Activated T-helper 2 cell treated with anti-CD3 and anti-CD28 coated beads, Interferon-gamma antibody, Interleukin-2, Interleukin-4, amounts not matched to agents 10 μg/mL and 5 μg/mL and 100 μg/mL, durations not matched to agents 14 hours and 24 hours and 36 hours (primary cell): ENCODE measurements at regions not wholly inside any gene's neighbourhood (a gene's known extent, or its start where the extent isn't known, plus 50 kb on each side); places are given as distances from the start of the nearest gene placed in this dataset.

Experiments used
- DNase-seq: peaks from one replicate; pipeline ENCODE4 v3.0.0; 2021; ENCODE audit warnings: low spot score
- H3K27ac Mint-ChIP-seq: one replicate; pipeline ENCODE4 v1.8.0; 2021; ENCODE audit warnings: mixed read lengths
- H3K27me3 Mint-ChIP-seq: one replicate; pipeline ENCODE4 v1.8.0; 2021; ENCODE audit warnings: low read depth, mixed read lengths
- H3K36me3 Mint-ChIP-seq: one replicate; pipeline ENCODE4 v1.8.0; 2021; ENCODE audit warnings: low read depth, mixed read lengths
- H3K4me1 Mint-ChIP-seq: one replicate; pipeline ENCODE4 v1.8.0; 2021; ENCODE audit warnings: low read depth, mixed read lengths
- H3K4me3 Mint-ChIP-seq: one replicate; pipeline ENCODE4 v1.8.0; 2021; ENCODE audit warnings: low read depth, mild to moderate bottlenecking, moderate library complexity, mixed read lengths
- H3K9me3 Mint-ChIP-seq: one replicate; pipeline ENCODE4 v1.8.0; 2021; ENCODE audit warnings: mixed read lengths
- intact Hi-C: fragments of 100-400 bp; cut with micrococcal nuclease; formaldehyde crosslinking; loops from one replicate; pipeline ENCODE4 v1.15.1; 2023

DNA sequence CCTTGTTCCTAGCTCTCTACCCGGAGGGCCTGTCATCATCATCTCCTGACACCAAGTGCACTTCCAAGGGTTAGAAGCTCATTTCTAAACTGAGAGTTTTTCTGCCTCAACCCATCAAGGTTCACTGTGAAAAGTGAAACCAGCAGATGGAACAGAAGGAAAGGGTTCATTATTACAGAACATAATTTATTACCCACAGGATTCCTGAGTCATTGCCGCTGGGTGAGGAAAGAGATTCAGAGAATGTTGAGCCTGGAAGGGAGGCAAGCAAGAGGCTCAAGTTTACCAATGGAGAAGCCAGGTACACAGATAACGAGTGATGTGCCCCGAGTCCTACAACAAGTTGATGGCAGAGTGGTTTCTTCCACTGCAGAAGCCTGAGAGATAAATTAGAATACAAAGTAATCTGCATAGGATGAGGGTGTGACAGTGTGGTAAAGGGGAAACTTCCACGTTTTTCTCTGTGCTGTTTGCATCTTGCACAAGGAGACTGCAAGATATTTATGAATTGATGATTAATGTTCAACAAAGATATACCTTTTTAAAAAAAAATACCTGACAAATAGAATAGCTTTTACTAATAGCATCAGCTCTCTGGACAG, 80.5 kb upstream of the SETMAR start:
- H3K9me3 Mint-ChIP-seq, result no peaks in the 10 kb centered on the region

GRCh38 chr3:4223777-4224176, 79.4 kb upstream of the SETMAR start:
- Mint-ChIP-seq H3K27ac (no peak overlapping the region), H3K36me3 (no peaks in the 10 kb centered on the region), H3K4me3 (no peak overlapping the region), H3K9me3 (no peaks in the 10 kb centered on the region), H3K27me3 (no peaks in the 10 kb centered on the region), H3K4me1 (no peaks in the 10 kb centered on the region)
- intact Hi-C loops, result no loop called here
- no peak for DNase-seq

More for the DNA sequence above, 80.5 kb upstream of the SETMAR start:
- no peaks in the 10 kb centered on the region for H3K36me3 Mint-ChIP-seq
- H3K4me1 Mint-ChIP-seq, result no peaks in the 10 kb centered on the region
- H3K4me3 Mint-ChIP-seq, result no peak overlapping the region
- no peak for DNase-seq
- H3K27ac Mint-ChIP-seq, result no peak overlapping the region
- intact Hi-C loops, result no loop called here
- no peaks in the 10 kb centered on the region for H3K27me3 Mint-ChIP-seq

DNA sequence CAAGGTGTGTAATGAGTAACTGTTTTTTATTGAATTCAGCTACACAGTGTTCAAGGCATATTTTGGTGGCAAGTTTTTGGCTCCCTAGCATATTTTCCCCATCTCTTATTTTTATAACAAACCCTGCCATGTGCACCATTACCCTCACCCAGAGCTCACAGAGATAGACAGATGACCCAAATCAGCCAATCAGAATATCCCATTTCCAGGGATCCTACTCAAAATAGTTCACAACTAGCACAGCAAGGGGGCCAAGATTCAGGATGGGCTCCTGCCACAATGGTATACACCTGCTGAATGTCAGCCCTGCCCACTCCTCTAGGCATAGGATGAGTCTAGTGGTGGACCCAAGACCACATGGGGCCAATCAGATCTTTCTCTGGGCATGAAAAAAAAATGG, 78.8 kb upstream of the SETMAR start:
- no peaks in the 10 kb centered on the region for H3K36me3 Mint-ChIP-seq
- no peaks in the 10 kb centered on the region for H3K27me3 Mint-ChIP-seq

GRCh38 chr3:4225005-4225471, 78.1 kb upstream of the SETMAR start:
- Mint-ChIP-seq H3K27ac (no peak overlapping the region), H3K36me3 (no peaks in the 10 kb centered on the region), H3K4me3 (no peak overlapping the region), H3K27me3 (no peaks in the 10 kb centered on the region), H3K9me3 (no peaks in the 10 kb centered on the region), H3K4me1 (no peaks in the 10 kb centered on the region)
- no peak for DNase-seq
- intact Hi-C loops, result no loop called here

More for the DNA sequence above, 78.8 kb upstream of the SETMAR start:
- no peak for DNase-seq
- intact Hi-C loops, result no loop called here
- no peak overlapping the region for H3K4me3 Mint-ChIP-seq
- H3K4me1 Mint-ChIP-seq, result no peaks in the 10 kb centered on the region
- no peaks in the 10 kb centered on the region for H3K9me3 Mint-ChIP-seq
- H3K27ac Mint-ChIP-seq, result no peak overlapping the region

DNA sequence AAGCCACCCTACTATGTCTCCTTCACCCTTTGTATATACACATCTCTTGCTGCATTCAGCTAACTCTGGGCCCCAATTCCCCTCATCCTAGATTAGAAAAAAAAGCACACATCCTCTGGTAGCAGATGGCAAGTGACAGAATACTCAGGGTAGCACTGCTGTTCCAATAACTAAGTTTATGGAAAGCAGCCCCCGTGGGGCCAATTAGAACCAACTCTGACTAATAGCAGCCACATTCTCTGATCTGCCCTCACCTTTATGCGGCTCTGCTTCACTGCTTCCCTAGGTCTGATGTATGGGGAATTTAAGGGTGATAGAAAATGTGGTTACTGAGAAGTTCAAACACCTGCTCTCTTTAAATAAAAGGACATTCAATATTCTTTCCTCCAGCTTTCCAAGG, 74.9 kb upstream of the SETMAR start:
- H3K4me3 Mint-ChIP-seq, result no peak overlapping the region
- H3K4me1 Mint-ChIP-seq, result no peaks in the 10 kb centered on the region
- no peak overlapping the region for H3K27ac Mint-ChIP-seq
- no peaks in the 10 kb centered on the region for H3K27me3 Mint-ChIP-seq
- intact Hi-C loops, result no loop called here
- no peak for DNase-seq
- H3K9me3 Mint-ChIP-seq, result no peaks in the 10 kb centered on the region
- no peaks in the 10 kb centered on the region for H3K36me3 Mint-ChIP-seq

GRCh38 chr3:4231041-4231440, 72.1 kb upstream of the SETMAR start:
- Mint-ChIP-seq H3K9me3 (no peaks in the 10 kb centered on the region), H3K27ac (no peak overlapping the region), H3K4me3 (no peak overlapping the region), H3K36me3 (no peaks in the 10 kb centered on the region), H3K4me1 (no peaks in the 10 kb centered on the region), H3K27me3 (no peaks in the 10 kb centered on the region)
- intact Hi-C loops, result no loop called here
- DNase-seq, result no peak

DNA sequence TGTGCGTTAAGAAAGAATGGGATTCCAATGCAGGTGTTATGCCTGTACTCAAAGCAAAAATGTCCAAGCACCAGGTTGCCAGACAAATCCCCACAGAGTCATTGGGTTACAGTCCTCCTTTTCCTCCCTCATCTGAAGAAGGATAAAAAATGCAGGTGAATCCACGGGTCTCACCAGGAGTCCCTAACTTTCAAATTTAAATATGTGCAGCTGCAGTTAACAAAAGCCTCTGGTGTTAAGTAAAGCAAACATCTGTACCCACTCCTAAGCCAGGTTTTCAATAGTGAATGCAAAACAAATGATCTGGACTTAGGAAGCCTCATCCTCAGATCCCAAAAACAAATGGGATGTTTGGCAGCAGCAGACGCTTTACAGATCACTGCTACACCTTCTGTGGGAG, 70.4 kb upstream of the SETMAR start:
- no peaks in the 10 kb centered on the region for H3K27me3 Mint-ChIP-seq
- no peaks in the 10 kb centered on the region for H3K9me3 Mint-ChIP-seq
- no peak overlapping the region for H3K27ac Mint-ChIP-seq

GRCh38 chr3:4233488-4233887, 69.7 kb upstream of the SETMAR start:
- Mint-ChIP-seq H3K36me3 (no peaks in the 10 kb centered on the region), H3K27ac (no peak overlapping the region), H3K9me3 (no peaks in the 10 kb centered on the region), H3K4me1 (no peaks in the 10 kb centered on the region), H3K27me3 (no peaks in the 10 kb centered on the region), H3K4me3 (no peak overlapping the region)
- intact Hi-C loops, result no loop called here
- no peak for DNase-seq

More for the DNA sequence above, 70.4 kb upstream of the SETMAR start:
- intact Hi-C loops, result no loop called here
- Mint-ChIP-seq H3K36me3 (no peaks in the 10 kb centered on the region), H3K4me3 (no peak overlapping the region), H3K4me1 (no peaks in the 10 kb centered on the region)
- DNase-seq, result no peak

- Mint-ChIP-seq H3K4me1 (no peaks in the 10 kb centered on the region), H3K36me3 (no peaks in the 10 kb centered on the region), H3K4me3 (no peak overlapping the region), H3K9me3 (no peaks in the 10 kb centered on the region), H3K27me3 (no peaks in the 10 kb centered on the region), H3K27ac (no peak overlapping the region)
- DNase-seq, result no peak
- intact Hi-C loops, result no loop called here
These were observed 68.3 kb upstream of the SETMAR start for GRCh38 chr3:4234889-4235288.

DNA sequence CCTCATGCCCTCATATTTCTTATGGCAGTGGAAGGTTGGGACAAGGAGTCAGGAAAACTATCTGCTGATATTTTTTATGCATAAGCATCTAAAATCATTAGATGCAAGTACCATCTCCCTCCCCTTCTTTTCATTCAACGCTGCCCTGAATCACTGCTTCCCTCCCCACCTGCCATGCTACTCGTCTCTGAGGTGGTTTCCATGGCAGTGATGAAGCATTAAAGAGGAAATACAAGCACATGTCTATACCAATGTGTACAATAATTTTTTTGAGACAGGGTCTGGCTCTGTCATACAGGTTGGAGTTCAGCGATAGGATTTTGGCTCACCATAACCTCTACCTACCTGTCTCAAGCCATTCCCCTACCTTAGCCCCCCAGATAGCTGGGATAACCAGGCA, 67.5 kb upstream of the SETMAR start:
- Mint-ChIP-seq H3K4me3 (no peak overlapping the region), H3K4me1 (no peaks in the 10 kb centered on the region), H3K36me3 (no peaks in the 10 kb centered on the region), H3K9me3 (no peaks in the 10 kb centered on the region), H3K27me3 (no peaks in the 10 kb centered on the region), H3K27ac (no peak overlapping the region)
- DNase-seq, result no peak
- intact Hi-C loops, result no loop called here

- H3K36me3 Mint-ChIP-seq, result no peaks in the 10 kb centered on the region
- no peak overlapping the region for H3K4me3 Mint-ChIP-seq
- H3K9me3 Mint-ChIP-seq, result no peaks in the 10 kb centered on the region
- intact Hi-C loops, result no loop called here
- H3K27me3 Mint-ChIP-seq, result no peaks in the 10 kb centered on the region
- no peaks in the 10 kb centered on the region for H3K4me1 Mint-ChIP-seq
- no peak for DNase-seq
- H3K27ac Mint-ChIP-seq, result no peak overlapping the region
These were observed 61.5 kb upstream of the SETMAR start for GRCh38 chr3:4241595-4242170.

DNA sequence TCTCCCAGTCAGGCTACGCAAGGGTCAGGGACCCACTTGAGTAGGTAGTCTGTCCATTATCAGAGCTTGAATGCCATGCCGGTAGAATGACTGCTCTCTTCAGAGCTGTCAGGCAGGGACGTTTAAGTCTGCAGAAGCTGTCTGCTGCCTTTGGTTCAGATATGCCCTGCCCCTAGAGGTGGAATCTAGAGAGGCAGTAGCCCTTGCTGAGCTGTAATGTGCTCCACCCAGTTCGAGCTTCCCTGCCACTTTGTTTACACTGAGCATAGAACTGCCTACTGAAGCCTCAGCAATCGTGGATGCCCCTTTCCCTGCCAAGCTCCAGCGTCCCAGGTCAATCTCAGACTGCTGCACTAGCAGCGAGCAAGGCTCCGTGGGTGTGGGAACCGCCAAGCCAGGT, 57.5 kb upstream of the SETMAR start:
- Mint-ChIP-seq H3K4me3 (no peak overlapping the region), H3K4me1 (no peaks in the 10 kb centered on the region), H3K9me3 (no peaks in the 10 kb centered on the region), H3K27ac (no peak overlapping the region), H3K36me3 (no peaks in the 10 kb centered on the region), H3K27me3 (no peaks in the 10 kb centered on the region)
- DNase-seq, result no peak
- intact Hi-C loops, result no loop called here

DNA sequence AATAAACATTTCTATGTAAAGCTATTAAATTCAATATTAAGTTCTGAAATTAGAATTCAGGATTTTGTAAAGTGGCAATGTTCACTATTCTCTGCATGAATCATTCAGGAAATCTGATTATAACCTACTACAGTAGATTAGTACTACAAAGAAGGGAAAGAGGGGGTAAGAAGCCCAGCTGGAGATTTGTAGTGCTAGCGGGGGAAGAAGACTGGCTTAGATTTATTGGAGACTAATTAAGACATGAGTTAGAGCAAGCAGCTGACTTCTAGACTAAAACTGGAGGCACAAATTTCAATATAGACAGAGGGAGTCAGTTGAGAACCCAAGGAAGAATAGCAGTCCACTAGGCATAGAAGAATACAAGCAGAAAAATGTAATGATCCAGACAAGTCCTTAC, 55.8 kb upstream of the SETMAR start:
- H3K4me3 Mint-ChIP-seq, result no peak overlapping the region
- no peaks in the 10 kb centered on the region for H3K36me3 Mint-ChIP-seq
- DNase-seq, result no peak
- no peaks in the 10 kb centered on the region for H3K9me3 Mint-ChIP-seq
- no peak overlapping the region for H3K27ac Mint-ChIP-seq
- peaks cover 1% of the 10 kb centered on the region for H3K4me1 Mint-ChIP-seq
- intact Hi-C loops, result no loop called here
- H3K27me3 Mint-ChIP-seq, result no peaks in the 10 kb centered on the region

- H3K27me3 Mint-ChIP-seq, result no peaks in the 10 kb centered on the region
- H3K4me3 Mint-ChIP-seq, result no peak overlapping the region
- no peaks in the 10 kb centered on the region for H3K9me3 Mint-ChIP-seq
- no peak overlapping the region for H3K27ac Mint-ChIP-seq
- H3K4me1 Mint-ChIP-seq, result peaks cover 1% of the 10 kb centered on the region
- H3K36me3 Mint-ChIP-seq, result no peaks in the 10 kb centered on the region
- DNase-seq, result no peak
- intact Hi-C loops, result no loop called here
These were observed 53.1 kb upstream of the SETMAR start for GRCh38 chr3:4250064-4250463.
